Liver (tissue), 3 donors: ENCODE measurements at regions not wholly inside any gene's neighbourhood (a gene's known extent, or its start where the extent isn't known, plus 50 kb on each side); places are given as distances from the start of the nearest gene placed in this dataset.
"Not testable (repeated sequence)": the region's sequence is repeated elsewhere in the genome, so short reads cannot be mapped to it uniquely, and the experiment has no call there.

Experiments
- FOXA1 ChIP-seq: IDR thresholded peaks from 2 replicates; pipeline ENCODE4 v1.6.1; 2016; ENCODE audit warnings: antibody characterized with exemption
- JUND ChIP-seq, 2 donors: IDR thresholded peaks; 2 replicates each; pipeline ENCODE4 v1.6.1; 2016; ENCODE audit warnings: antibody characterized with exemption in 2 of 2
- MAX ChIP-seq: IDR thresholded peaks from 2 replicates; pipeline ENCODE4 v1.6.1; 2016; ENCODE audit warnings: antibody characterized with exemption
- SP1 ChIP-seq: IDR thresholded peaks from 2 replicates; pipeline ENCODE4 v1.6.1; 2018; ENCODE audit warnings: antibody characterized with exemption, mild to moderate bottlenecking
- YY1 ChIP-seq: IDR thresholded peaks from 2 replicates; pipeline ENCODE4 v1.6.1; 2016; ENCODE audit warnings: antibody characterized with exemption, mild to moderate bottlenecking
- ZBTB33 ChIP-seq: IDR thresholded peaks from 2 replicates; pipeline ENCODE4 v1.6.1; 2016; ENCODE audit warnings: antibody characterized with exemption
- TF ChIP-seq, protein P1 (sequence below): fragments of 150-350 bp; IDR thresholded peaks from 2 replicates; pipeline ENCODE4 v1.5.1; 2017; ENCODE audit warnings: improper control_type of control experiment, low read depth, low read length; ENCODE audit not compliant: missing input control
- TF ChIP-seq, protein P2 (sequence below): IDR thresholded peaks from 2 replicates; pipeline ENCODE4 v1.6.1; 2016; ENCODE audit warnings: antibody characterized with exemption
- donor health status: healthy.
- donor health status: healthy.

DNA sequence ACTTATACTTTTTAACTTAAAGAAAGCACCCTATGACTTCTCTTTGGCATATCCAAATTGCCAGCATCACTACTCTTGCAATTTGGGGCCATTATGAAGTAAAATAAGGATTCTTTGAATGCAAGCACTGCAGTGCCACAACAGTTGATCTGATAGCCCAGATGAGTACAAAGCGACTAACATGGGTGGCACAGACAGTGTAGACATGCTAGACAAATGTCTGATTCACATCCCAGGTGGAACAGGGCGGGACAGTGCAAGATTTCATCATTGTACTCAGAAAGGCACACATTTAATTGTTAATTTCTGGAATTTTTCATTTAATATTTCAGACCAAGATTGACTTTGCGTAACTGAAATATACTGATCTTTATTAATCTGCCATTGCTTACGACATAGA, 68.5 kb upstream of the MTLN start:
- TF ChIP-seq, protein P1, sequence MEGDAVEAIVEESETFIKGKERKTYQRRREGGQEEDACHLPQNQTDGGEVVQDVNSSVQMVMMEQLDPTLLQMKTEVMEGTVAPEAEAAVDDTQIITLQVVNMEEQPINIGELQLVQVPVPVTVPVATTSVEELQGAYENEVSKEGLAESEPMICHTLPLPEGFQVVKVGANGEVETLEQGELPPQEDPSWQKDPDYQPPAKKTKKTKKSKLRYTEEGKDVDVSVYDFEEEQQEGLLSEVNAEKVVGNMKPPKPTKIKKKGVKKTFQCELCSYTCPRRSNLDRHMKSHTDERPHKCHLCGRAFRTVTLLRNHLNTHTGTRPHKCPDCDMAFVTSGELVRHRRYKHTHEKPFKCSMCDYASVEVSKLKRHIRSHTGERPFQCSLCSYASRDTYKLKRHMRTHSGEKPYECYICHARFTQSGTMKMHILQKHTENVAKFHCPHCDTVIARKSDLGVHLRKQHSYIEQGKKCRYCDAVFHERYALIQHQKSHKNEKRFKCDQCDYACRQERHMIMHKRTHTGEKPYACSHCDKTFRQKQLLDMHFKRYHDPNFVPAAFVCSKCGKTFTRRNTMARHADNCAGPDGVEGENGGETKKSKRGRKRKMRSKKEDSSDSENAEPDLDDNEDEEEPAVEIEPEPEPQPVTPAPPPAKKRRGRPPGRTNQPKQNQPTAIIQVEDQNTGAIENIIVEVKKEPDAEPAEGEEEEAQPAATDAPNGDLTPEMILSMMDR: not testable (repeated sequence)
- not testable (repeated sequence) for TF ChIP-seq FOXA1; MAX; ZBTB33; JUND (IDR thresholded peaks at IDR 0.05); YY1; SP1
- TF ChIP-seq, protein P2, sequence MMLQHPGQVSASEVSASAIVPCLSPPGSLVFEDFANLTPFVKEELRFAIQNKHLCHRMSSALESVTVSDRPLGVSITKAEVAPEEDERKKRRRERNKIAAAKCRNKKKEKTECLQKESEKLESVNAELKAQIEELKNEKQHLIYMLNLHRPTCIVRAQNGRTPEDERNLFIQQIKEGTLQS: not testable (repeated sequence)
